Stimulated activated CD4-positive, alpha-beta T cell treated with anti-CD3 and anti-CD28 coated beads, Interleukin-2, amount 100 ng/mL, for 24 hours (primary cell): ENCODE measurements at regions not wholly inside any gene's neighbourhood (a gene's known extent, or its start where the extent isn't known, plus 50 kb on each side); places are given as distances from the start of the nearest gene placed in this dataset.

Source experiments
- DNase-seq, 2 donors: peaks; one replicate each; pipeline ENCODE4 v3.0.0-alpha.2; 2020

DNA sequence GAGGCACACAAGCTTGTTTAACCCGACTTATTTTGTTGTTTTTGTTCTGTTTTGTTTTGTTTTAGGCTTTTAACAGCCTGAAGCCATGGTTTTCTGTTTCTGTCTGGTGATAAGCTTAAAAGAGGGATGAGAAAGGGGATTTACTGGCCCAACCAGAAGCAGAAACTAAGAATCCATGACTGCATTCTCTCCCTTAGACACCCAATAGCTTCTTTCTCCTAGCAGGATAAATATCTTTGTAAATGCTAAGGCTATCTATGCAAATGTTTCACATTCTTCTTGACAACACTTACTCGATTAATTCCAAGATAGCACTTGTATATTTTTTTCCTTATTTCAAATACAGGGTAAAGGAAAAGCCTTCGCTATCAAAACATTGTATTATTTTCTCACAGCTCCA, 53.7 kb upstream of the SMAD1 start:
- no peak for DNase-seq

DNA sequence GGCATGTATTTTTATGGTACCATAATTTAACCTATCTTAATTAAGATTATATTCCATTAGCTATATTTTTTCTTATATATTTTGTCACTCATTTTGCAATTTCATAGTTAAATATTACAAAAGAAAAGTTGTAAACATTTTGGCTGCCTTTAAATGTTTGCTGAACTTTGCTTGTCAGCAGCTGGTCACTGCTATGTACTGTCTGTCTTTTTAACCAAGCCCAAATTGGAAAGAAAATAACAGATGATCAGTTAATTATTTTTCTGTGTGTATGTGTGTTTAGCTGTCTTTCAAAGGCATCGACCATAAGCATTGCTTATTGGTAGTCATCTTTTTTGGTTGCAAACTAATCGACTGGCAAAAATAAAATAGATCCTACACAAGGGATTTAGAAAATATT, 54.4 kb upstream of the SMAD1 start:
- no peak for DNase-seq

DNA sequence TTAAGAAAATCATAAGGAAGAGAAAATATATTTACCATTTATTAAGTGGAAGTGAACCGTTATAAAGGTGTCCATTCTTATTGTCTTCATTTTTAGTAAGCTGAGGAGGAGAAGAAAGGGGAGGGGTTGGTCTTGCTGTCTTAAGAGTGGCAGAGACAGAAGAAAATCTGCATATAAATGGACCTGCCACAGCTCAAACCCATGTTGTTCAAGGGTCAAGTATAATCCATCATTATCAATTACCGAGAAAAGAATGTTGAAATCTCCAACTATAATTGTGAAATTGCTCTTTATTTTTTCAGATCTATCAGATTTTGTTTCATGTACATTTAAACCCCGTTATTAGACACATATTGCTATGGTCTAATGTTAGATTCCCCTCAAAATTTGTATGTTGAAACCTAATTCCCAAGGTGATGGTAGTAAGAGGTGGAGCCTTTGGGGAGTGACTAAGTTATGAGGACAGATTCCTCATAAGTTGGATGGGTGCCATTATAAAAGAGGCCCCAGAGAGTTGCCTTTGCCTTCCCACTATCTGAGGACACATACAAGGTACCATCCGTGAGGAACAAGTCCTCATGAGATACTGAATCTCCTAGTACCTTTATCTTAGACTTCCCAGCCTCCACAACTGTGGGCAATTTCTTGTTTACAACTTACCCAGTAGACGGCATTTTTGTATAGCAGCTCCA, 58.5 kb upstream of the SMAD1 start:
- no peak for DNase-seq

DNA sequence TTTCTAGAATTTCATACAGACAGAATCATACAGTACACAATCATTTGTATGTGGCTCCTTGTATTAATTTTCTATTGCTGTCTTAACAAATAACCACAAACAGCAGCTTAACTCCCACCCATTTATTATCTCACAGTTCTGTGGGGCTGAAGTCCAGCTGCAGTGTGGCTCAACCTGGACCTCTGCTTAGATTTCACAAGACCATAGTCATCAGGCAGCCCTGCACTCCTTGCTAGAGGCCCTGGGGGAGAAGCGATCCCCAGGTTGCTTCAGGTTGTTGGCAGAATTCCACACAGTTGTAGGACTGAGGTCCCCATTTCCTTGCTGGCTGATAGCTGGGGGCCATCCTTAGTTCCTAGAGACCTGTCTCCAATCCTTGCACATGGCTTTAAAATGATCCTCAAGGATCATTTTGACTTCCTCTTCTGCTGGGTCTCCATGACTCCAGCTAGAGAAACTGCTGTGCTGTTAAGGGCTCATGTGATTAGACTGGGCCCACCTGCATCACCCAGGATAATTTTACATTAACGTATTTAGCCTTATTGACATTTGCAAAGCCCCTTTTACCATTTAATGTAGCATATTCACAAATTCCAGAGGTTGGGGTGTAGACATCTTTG, 60.9 kb upstream of the SMAD1 start:
- DNase-seq = no peak

DNA sequence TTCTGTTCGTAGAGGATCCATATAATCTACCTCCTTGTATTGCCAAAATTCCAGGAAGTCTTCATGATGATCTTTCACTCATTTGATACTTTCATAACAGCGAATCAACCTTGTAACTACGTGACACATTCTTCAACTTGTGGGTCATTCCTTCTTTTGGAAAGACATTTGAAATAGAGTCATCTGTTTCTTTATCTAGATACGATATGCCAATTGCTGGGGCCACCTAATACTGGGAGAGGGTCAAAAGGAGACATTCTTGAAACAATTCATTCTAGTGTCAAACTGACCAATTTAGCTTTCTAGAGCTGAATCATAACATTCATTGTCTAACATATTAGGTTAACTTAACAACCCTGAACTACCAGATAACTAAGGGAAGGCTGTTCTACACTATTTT, 62.9 kb upstream of the SMAD1 start:
- no peak for DNase-seq

DNA sequence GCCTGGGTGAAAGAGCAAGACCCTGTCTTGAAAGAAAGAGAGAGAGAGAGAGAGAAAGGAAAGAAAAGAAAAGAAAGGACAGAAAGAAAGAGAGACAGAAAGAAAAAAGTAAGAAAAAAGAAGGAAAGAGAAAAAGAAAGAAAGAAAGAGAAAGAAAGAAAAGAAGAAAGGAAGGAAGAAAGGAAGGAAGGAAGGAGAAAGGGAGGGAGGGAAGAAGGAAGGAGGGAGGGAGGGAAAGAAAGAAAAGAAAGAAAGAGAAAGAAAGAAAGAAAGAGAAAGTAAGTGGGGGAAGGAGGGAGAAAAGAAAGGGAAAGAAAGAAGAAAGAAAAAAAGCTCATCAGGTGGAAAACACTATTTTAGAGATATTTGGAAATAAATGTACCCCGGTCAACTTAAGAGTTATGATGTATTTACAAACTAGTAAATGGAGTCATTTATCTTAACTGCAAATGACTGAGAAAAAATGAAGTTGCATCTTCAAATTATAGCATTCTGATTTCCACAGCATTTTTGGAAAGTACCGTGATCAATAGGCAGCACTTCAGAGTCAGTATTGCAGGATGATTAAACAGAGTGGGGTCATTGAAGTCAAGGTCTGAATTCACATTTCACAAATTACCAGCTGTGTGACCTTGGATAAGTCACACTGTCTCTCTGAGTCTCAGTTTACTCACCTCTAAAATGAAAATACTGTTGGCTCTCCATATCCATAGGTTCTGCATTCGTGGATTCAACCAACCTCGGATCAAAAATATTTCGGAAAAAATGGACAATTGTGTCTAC, 64.1 kb upstream of the SMAD1 start:
- no peak for DNase-seq

DNA sequence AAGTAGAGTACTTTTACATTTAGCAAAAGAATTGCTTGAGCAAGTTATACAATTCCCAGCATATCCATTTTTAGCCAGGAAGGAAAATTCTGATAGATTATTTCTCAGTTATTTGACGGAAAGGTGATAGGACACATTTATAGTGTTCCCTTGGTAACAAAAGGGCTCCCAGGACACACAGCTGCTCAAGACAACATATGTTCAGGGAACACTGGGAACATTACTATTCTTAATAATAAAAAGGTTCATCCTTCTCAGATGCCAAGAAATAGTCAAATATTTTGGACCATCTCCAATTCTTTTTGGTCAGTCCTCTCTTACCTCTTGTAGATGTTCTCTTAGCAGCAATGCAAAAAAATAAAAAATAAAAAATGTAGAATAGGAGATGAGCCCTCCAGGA, 66.8 kb upstream of the SMAD1 start:
- no peak for DNase-seq

DNA sequence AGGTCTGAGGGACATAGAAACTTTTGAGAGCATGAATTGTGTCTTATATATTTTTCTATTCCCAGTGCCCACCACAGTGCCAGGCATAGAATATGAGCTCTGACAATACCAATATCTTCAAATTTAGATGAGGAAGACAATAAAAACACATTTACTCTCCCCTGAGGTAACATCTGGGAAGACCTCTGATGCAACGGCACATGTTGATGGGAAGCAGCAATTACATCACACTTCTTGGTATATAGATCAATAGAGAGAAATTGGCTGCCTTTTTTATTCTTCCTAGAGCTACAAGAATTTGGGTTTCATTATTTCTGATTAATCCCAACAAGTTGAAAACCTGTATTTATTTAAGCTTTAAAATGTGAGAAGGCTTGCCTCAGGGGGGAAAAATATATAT, 67.4 kb upstream of the SMAD1 start:
- no peak for DNase-seq

DNA sequence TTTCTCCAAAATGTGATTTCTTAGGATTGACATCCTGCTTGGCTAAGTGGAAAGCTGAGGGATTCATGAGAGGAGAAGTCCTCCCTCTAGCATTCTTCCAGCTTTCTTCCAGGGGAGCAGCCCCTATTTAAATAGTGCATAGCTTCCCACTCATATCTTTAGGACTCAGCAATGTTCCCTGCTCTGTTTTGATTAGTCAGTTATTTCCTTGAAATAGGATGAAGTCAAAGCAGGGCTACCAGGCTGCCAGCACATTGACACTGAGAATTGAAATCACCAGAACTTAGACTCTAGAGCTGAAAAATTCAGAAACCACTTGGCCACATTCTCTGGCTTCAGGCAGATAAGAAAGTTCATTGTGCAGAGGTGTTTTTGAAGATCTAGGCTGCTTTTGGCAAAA, 74.7 kb upstream of the SMAD1 start:
- no peak for DNase-seq

DNA sequence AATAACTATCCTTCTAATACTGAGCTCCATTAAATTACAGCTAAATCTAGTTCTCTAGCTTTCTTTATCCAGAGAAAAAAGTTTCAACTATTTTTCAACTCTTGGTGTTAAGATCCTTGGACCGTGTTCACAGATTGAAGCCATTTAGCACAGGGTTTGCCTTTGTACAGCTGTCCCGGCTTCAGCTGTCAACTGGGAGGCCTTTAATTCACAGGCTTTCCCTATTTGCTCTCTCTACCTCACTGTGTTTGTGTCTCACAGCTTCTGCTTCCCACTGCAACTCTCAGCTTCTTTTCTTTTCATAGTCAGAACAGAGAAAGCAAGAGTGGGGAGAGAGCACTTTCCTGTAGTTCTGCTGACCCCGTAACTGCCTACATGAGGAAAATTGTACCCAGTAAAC, 76.9 kb upstream of the SMAD1 start:
- DNase-seq = no peak

DNA sequence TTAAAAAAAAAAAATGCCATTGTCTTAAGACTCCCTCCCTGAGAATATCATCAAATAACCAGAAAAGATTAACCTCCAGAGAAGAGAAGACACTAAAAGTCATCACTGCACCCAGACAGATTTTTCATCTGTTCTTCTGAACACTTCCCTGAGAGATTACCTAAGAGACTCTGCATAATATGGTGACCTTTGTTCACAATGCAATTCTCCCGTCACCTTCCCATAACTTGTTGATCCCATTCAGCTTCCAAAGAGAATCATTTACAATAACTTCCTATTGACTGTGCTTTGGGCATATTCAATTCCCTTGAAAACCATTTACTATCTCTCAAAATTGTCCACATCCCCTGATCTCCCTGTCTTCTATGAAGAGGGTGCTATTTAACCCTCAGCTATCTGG, 85.1 kb upstream of the SMAD1 start:
- no peak for DNase-seq

DNA sequence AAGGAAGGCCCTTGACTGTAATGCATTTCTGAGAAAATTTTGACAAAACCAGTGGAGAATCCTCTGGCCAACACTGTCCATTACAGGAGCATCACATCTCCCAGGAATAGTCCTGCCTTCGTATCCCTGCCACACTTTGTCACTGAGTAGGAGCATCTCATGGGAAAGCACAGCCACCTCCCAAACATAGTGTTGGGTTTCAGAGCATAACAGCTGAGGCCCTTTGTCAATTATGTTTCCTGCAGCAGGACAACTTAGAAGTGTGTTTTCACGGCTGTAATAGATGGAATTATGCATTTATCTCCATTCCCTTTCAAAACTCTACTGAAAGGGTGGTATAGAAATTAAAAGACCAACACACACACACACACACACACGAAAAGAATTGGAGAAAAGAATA, 91.1 kb upstream of the SMAD1 start:
- DNase-seq = no peak

DNA sequence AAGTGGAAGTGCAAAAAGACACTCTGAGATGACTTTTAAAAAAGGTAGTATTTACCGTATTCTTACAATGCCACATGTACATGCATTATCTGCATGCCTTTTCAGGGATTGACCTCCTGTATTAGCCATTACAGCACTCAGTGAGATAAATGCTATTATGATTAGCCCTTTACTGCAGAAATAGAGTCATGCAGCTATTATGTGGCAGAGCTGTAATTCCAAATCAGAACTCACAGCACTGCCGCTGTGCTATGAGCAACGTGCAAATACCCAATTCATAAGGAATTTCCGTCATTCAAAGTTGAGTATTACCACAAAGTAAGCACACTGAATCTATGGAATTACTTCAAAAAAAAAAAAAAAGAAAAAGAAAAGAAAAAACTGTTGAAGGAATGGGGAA, 92.1 kb upstream of the SMAD1 start:
- DNase-seq = no peak

DNA sequence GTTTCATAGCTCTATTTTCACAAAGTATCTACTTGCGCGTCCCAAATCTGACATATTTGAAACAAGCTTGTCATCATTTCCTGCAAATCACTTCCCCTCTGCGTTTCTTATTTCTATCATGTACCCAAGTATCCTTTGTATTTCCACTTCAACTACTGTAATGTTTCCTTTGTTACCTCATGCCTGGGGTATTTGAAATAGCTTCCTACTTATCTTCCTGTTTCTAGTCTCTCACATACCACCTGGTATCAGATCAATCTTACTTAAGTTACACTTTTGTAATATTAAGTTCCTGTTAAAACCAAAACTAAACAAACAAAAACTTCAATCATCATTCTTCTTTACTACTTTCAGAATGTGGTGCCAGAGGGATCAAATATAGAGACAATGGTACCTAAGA, 93.6 kb upstream of the SMAD1 start:
- no peak for DNase-seq

DNA sequence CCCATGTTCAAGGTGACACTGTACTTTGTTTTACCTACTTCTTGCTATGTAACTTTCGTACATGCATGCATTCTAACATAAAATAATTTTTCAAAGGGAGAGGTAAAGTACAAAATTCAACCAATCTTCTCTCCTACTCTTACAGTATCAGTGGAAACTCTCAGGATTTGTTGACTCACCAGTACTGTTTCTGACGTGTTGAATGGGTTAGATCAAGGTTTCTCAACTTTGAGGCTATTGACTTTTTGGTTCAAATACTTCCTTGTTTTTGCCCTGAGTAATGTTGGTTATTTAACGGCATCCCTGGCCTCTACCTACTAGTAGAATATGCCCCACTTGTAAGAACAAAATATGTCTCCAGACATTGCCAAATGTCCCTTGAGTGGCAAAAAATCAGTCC, 94.6 kb upstream of the SMAD1 start:
- no peak for DNase-seq

DNA sequence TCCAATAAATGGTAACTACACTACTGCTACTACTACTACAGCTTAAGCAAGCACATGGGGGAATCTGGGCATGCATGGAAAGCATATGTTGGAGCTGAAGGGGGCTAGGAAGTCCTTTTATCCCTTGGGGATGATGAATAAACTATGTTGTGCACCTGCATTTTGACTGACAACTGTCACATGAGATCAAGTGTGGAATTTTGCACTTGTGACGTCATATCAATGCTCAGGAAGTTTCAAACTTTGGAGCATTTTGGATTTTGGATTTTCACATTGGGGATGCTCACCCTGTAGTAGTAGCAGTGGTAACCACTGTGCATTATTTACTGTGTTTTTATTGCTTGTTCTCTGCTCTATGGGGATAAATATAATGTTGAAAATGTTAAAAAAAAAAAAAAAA, 100.5 kb upstream of the SMAD1 start:
- no peak for DNase-seq

DNA sequence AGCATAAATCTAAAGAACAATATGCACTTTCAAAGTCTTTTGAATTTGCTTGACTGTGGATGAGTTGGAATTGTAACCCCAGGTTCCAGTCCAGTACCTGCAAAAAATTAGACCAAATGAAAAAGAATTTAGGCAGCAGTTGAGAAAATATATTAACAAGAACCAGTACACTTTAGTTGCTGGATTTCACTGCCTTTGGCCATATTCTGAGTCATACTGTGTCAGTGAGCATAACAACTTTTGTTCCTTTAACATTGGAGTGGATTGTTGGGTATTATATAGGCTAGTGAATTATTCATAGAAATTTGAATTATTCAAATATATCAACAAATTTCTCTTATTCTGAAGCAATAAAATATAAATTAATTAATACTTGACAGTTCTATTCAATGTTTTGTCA, 101.5 kb upstream of the SMAD1 start:
- no peak for DNase-seq

DNA sequence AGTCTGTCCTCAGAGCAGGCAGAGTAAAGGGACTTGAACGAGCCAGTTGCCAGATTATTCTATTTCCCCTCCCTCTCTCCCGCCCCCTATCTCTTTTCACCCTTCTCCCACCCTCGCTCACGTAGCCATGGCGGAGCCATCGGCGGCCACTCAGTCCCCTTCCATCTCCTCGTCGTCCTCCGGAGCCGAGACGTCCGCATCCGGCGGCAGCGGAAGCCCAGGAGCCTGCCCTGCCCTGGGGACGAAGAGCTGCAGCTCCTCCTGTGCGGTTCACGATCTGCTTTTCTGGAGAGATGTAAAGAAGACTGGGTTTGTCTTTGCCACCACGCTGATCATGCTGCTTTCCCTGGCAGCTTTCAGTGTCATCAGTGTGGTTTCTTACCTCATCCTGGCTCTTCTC, 106.2 kb upstream of the SMAD1 start:
- DNase-seq = no peak

DNA sequence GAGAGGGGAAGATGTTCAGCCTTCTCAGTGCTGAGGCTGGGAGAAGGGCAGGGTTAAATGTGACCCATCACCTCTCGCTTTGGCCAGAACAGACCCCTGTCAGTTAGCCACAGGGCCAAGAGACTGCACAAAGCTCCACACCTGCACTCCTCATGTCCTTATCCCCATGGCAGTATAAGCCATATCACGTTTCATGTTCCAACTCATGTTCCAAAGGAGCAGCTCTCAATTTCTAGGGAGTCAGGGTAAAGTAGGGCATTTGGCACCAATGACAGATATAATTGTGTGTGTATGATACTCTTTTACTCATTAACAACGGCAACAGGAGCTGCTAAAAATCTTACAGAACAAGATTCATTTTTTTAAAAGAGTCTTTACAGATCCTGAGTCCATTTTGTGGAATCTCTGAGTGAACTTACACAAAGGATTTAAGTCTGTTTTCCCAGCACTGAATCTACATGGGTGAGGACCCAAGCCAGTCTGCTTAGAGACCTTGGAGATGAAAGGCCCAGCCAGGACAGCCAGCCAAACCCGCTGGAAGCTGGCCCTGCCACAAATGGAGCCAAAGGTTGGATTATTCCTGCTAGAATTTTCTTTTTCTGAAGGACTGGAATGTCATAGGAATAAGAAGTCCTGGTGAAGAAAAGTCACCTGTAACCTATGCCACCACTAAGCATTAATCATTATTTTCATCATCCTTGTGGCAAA, 129.1 kb upstream of the SMAD1 start:
- no peak for DNase-seq

DNA sequence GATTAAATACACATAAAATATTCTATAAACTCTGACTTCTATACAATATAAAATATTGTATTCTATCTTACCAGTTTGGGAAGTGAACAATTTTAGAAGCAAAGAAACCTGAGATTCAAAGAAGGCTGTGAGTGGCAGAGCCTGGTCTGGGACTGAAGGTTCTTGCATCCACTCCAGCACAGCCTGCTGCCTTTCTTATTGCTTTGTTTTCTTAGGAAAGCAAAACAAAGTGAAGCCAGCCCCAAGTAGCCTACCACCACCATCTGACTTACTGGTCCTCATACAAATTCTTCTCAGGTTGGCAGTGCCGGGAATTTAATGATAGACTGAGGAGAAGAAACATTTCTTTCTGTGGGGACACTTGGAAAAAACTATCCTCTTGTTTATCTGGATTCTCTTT, 129.7 kb upstream of the SMAD1 start:
- DNase-seq = no peak

DNA sequence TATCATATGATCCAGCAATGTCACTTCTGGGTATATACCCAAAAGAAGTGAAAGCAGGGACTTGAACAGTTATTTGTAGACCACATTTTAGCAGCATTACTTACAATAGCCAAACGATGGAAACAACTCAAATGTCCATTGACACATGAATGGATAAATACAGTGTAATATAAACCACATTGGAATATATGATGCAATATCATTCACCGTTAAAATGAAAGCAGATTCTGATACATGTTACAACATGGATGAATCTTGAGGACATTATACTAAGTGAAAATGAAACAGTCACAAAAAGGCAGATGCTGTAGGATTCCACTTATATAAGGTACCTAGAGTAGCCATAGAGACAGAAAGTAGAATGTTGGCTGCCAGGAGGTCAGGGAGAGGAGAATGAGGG, 130.5 kb upstream of the SMAD1 start:
- DNase-seq = no peak

DNA sequence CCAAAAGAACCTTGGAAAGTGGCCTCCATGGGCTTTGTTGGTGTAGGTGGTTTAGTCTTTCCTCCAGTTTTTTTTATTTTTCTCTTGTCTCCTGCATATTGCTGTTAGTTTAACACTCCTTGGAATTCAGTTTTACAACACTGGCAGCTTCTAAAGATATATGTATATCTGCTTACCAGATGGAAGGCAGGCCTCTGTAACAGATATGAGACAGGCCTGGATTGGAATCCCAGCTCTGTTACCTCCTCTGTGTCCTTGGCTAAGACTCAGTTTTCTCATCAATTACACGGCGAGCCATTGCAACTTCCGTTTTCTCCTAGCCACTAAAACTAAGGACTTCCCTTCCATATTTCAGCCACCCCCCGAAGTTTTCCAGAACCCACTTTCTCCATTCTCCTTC, 133.4 kb upstream of the SMAD1 start:
- no peak for DNase-seq

DNA sequence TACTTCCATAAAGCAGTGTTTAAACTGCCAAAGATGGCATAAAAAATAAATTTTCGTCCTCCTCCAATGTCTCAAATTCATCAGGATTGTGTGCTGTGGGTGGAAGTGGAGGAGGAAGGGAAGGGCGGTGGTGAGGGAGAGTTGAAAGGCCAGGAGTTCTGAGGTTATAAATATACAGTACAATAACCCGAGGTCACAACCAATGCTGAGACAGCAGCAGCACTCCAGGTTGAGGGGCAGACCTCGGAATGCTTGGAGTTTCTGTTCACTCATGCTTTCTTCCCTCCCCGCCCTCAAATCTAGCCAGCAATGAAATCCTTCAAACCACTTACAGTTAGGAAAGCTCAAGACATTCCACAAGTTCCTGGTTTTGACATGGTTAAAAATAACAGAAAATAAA, 134.0 kb upstream of the SMAD1 start:
- no peak for DNase-seq

DNA sequence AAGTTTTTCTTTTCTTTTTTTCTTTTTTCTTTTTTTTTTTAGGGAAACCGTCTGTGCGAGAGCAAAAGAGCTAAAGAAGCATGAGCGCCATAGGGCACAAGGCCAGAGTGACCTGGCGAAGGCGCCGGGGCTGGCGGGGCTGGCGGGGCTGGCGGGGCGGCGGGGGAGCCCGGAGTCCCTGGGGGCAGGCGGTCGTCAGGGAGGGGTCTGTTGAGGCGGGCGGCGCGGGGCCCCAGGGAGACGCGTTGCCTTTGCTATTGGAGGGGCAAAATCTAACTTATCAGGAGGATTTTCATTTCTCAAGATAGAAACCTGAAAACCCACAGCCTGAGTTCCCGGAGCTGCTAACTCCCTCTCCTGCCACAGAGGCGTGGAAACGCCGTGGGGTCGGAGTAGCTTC, 135.6 kb upstream of the SMAD1 start:
- DNase-seq = no peak
